Memory B cell (primary cell): ENCODE measurements at regions not wholly inside any gene's neighbourhood (a gene's known extent, or its start where the extent isn't known, plus 50 kb on each side); places are given as distances from the start of the nearest gene placed in this dataset.

Experiments
- ATAC-seq: fragments of 150-1000 bp; cut with Tn5 transposase; 2 replicates; pipeline ENCODE4 v1.10.0; 2021; ENCODE audit warnings: low read depth, mild to moderate bottlenecking, moderate library complexity
- DNase-seq, 2 donors: peaks; one replicate each; pipeline ENCODE4 v3.0.0; 2022; ENCODE audit warnings: low spot score in 2 of 2
- H3K27ac Mint-ChIP-seq: one replicate; pipeline ENCODE4 v1.8.0; 2022; ENCODE audit warnings: mild to moderate bottlenecking, moderate library complexity, mixed read lengths
- H3K27me3 Mint-ChIP-seq: one replicate; pipeline ENCODE4 v1.8.0; 2022; ENCODE audit warnings: mixed read lengths
- H3K36me3 Mint-ChIP-seq: one replicate; pipeline ENCODE4 v1.8.0; 2022; ENCODE audit warnings: mild to moderate bottlenecking, mixed read lengths
- H3K4me1 Mint-ChIP-seq: one replicate; pipeline ENCODE4 v1.8.0; 2022; ENCODE audit warnings: mixed read lengths
- H3K4me3 Mint-ChIP-seq: one replicate; pipeline ENCODE4 v1.8.0; 2022; ENCODE audit warnings: mild to moderate bottlenecking, moderate library complexity, mixed read lengths
- H3K9me3 Mint-ChIP-seq: one replicate; pipeline ENCODE4 v1.8.0; 2022; ENCODE audit warnings: mixed read lengths

- H3K4me1 Mint-ChIP-seq: peaks cover 2% of the 10 kb centered on the region
- ATAC-seq: no peak
Observed at GRCh38 chr20:58131551-58132142, 96.8 kb downstream of the ANKRD60 start.

GRCh38 chr20:58131151-58131550 lies 97.3 kb downstream of the ANKRD60 start:
- peaks cover 30% of the 10 kb centered on the region for H3K27me3 Mint-ChIP-seq
- H3K4me3 Mint-ChIP-seq: no peak overlapping the region

More at GRCh38 chr20:58131551-58132142, 96.8 kb downstream of the ANKRD60 start:
- Mint-ChIP-seq H3K4me3 (no peak overlapping the region), H3K27me3 (peaks cover 30% of the 10 kb centered on the region), H3K9me3 (no peaks in the 10 kb centered on the region), H3K27ac (no peak overlapping the region), H3K36me3 (no peaks in the 10 kb centered on the region)
- DNase-seq: no peak

GRCh38 chr20:58130581-58130980 lies 97.9 kb downstream of the ANKRD60 start:
- H3K9me3 Mint-ChIP-seq: peaks cover 4% of the 10 kb centered on the region
- peaks cover 1% of the 10 kb centered on the region for H3K36me3 Mint-ChIP-seq
- peaks cover 31% of the 10 kb centered on the region for H3K27me3 Mint-ChIP-seq
- peaks cover 2% of the 10 kb centered on the region for H3K4me1 Mint-ChIP-seq
- no peak for DNase-seq
- no peak overlapping the region for H3K4me3 Mint-ChIP-seq
- no peak overlapping the region for H3K27ac Mint-ChIP-seq
- ATAC-seq: no peak

More at GRCh38 chr20:58131151-58131550, 97.3 kb downstream of the ANKRD60 start:
- DNase-seq (no peak), ATAC-seq (no peak)
- peaks cover 2% of the 10 kb centered on the region for H3K4me1 Mint-ChIP-seq
- no peak overlapping the region for H3K27ac Mint-ChIP-seq
- peaks cover 2% of the 10 kb centered on the region for H3K9me3 Mint-ChIP-seq
- no peaks in the 10 kb centered on the region for H3K36me3 Mint-ChIP-seq

GRCh38 chr20:58130156-58130555 lies 98.3 kb downstream of the ANKRD60 start:
- peaks cover 7% of the 10 kb centered on the region for H3K9me3 Mint-ChIP-seq
- no peak overlapping the region for H3K27ac Mint-ChIP-seq
- ATAC-seq (no peak), DNase-seq (no peak)
- peaks cover 30% of the 10 kb centered on the region for H3K27me3 Mint-ChIP-seq
- H3K4me1 Mint-ChIP-seq: no peaks in the 10 kb centered on the region
- H3K36me3 Mint-ChIP-seq: peaks cover 1% of the 10 kb centered on the region
- H3K4me3 Mint-ChIP-seq: no peak overlapping the region

- Mint-ChIP-seq H3K4me1 (no peaks in the 10 kb centered on the region), H3K36me3 (peaks cover 1% of the 10 kb centered on the region), H3K4me3 (no peak overlapping the region), H3K27ac (no peak overlapping the region), H3K9me3 (peaks cover 10% of the 10 kb centered on the region), H3K27me3 (peaks cover 28% of the 10 kb centered on the region)
- no peak for DNase-seq
- ATAC-seq: no peak
Observed at GRCh38 chr20:58129721-58130151, 98.7 kb downstream of the ANKRD60 start.

GRCh38 chr20:58128635-58129625 lies 99.5 kb downstream of the ANKRD60 start:
- Mint-ChIP-seq H3K9me3 (peaks cover 16% of the 10 kb centered on the region), H3K27ac (no peak overlapping the region), H3K4me1 (no peaks in the 10 kb centered on the region), H3K36me3 (peaks cover 1% of the 10 kb centered on the region), H3K27me3 (peaks cover 26% of the 10 kb centered on the region), H3K4me3 (no peak overlapping the region)
- DNase-seq (no peak), ATAC-seq (no peak)

GRCh38 chr20:58127701-58128111 lies 100.7 kb downstream of the ANKRD60 start:
- no peaks in the 10 kb centered on the region for H3K4me1 Mint-ChIP-seq
- H3K9me3 Mint-ChIP-seq: peaks cover 18% of the 10 kb centered on the region
- H3K27me3 Mint-ChIP-seq: peaks cover 25% of the 10 kb centered on the region
- no peak overlapping the region for H3K27ac Mint-ChIP-seq
- ATAC-seq: no peak
- H3K36me3 Mint-ChIP-seq: peaks cover 1% of the 10 kb centered on the region
- no peak overlapping the region for H3K4me3 Mint-ChIP-seq
- no peak for DNase-seq

- DNase-seq (no peak), ATAC-seq (no peak)
- H3K27ac Mint-ChIP-seq: no peak overlapping the region
- no peaks in the 10 kb centered on the region for H3K4me1 Mint-ChIP-seq
- peaks cover 18% of the 10 kb centered on the region for H3K27me3 Mint-ChIP-seq
- H3K4me3 Mint-ChIP-seq: no peak overlapping the region
- H3K9me3 Mint-ChIP-seq: peaks cover 18% of the 10 kb centered on the region
- H3K36me3 Mint-ChIP-seq: peaks cover 1% of the 10 kb centered on the region
Observed at GRCh38 chr20:58125726-58126125, 102.7 kb downstream of the ANKRD60 start.

- H3K36me3 Mint-ChIP-seq: no peaks in the 10 kb centered on the region
- H3K4me1 Mint-ChIP-seq: no peaks in the 10 kb centered on the region
- no peak overlapping the region for H3K4me3 Mint-ChIP-seq
- ATAC-seq (no peak), DNase-seq (no peak)
- H3K9me3 Mint-ChIP-seq: peaks cover 15% of the 10 kb centered on the region
- peaks cover 13% of the 10 kb centered on the region for H3K27me3 Mint-ChIP-seq
- H3K27ac Mint-ChIP-seq: no peak overlapping the region
Observed at GRCh38 chr20:58117944-58118343, 110.5 kb downstream of the ANKRD60 start.

- Mint-ChIP-seq H3K9me3 (peaks cover 15% of the 10 kb centered on the region), H3K4me1 (no peaks in the 10 kb centered on the region)
- no peak for ATAC-seq
Observed at GRCh38 chr20:58116505-58116904, 111.9 kb downstream of the ANKRD60 start.

GRCh38 chr20:58113716-58114115 lies 114.7 kb downstream of the ANKRD60 start:
- peaks cover 1% of the 10 kb centered on the region for H3K36me3 Mint-ChIP-seq
- ATAC-seq: no peak
- no peaks in the 10 kb centered on the region for H3K4me1 Mint-ChIP-seq

More at GRCh38 chr20:58116505-58116904, 111.9 kb downstream of the ANKRD60 start:
- Mint-ChIP-seq H3K27ac (no peak overlapping the region), H3K4me3 (no peak overlapping the region), H3K36me3 (no peaks in the 10 kb centered on the region), H3K27me3 (peaks cover 16% of the 10 kb centered on the region)
- no peak for DNase-seq

GRCh38 chr20:58112017-58112781 lies 116.3 kb downstream of the ANKRD60 start:
- H3K9me3 Mint-ChIP-seq: peaks cover 6% of the 10 kb centered on the region
- peaks cover 1% of the 10 kb centered on the region for H3K36me3 Mint-ChIP-seq
- no peaks in the 10 kb centered on the region for H3K4me1 Mint-ChIP-seq
- no peak overlapping the region for H3K27ac Mint-ChIP-seq
- no peak for ATAC-seq
- DNase-seq: no peak
- no peak overlapping the region for H3K4me3 Mint-ChIP-seq
- peaks cover 23% of the 10 kb centered on the region for H3K27me3 Mint-ChIP-seq

More at GRCh38 chr20:58113716-58114115, 114.7 kb downstream of the ANKRD60 start:
- no peak for DNase-seq
- Mint-ChIP-seq H3K27ac (no peak overlapping the region), H3K27me3 (peaks cover 22% of the 10 kb centered on the region), H3K4me3 (no peak overlapping the region), H3K9me3 (peaks cover 14% of the 10 kb centered on the region)

- H3K4me3 Mint-ChIP-seq: no peak overlapping the region
- no peak overlapping the region for H3K27ac Mint-ChIP-seq
- ATAC-seq: no peak
- H3K36me3 Mint-ChIP-seq: peaks cover 1% of the 10 kb centered on the region
- peaks cover 3% of the 10 kb centered on the region for H3K9me3 Mint-ChIP-seq
- no peaks in the 10 kb centered on the region for H3K4me1 Mint-ChIP-seq
- no peak for DNase-seq
- H3K27me3 Mint-ChIP-seq: peaks cover 21% of the 10 kb centered on the region
Observed at GRCh38 chr20:58111310-58112016, 117.0 kb downstream of the ANKRD60 start.
